ENCODE measurements at regions not wholly inside any gene's neighbourhood (a gene's known extent, or its start where the extent isn't known, plus 50 kb on each side); places are given as distances from the start of the nearest gene placed in this dataset.
"Not testable (repeated sequence)": the region's sequence is repeated elsewhere in the genome, so short reads cannot be mapped to it uniquely, and the experiment has no call there.

GRCh38 chr1:157196670-157197456 is 58.7 kb upstream of the ETV3 start:
- H3K4me1 ChIP-seq (ENCODE audit: control insufficient read depth, insufficient read depth, low read length); H3K36me3 ChIP-seq (ENCODE audit: control insufficient read depth, insufficient read depth, low read length); H3K4me3 ChIP-seq (ENCODE audit: low read length); DNase-seq; H3K27ac ChIP-seq (ENCODE audit: low read length); H3K9me3 ChIP-seq (replicated peaks; ENCODE audit: control insufficient read depth, low read depth, low read length): not testable (repeated sequence)
- no CpG with 5 or more reads among the region's 11 CpGs for WGBS (ENCODE audit: insufficient coverage)
- H3K27me3 ChIP-seq (ENCODE audit: control insufficient read depth, insufficient read depth, low read length) = peaks cover 35% of the 10 kb centered on the region

DNA sequence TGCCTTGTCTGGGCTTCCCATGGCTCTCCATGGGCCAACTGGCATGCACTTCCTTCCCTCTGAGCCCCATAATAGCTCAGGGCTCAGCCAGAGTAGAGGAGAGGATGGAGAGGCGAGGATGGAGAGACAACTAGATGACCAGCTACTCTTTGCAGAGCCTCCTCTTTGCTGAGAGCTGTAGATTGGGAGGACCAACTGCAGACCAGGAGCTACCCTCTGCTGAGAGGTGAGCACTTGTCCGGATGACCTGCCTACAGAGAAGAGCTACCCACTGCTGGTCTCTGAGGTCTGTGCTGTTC is 58.0 kb upstream of the ETV3 start:
- no CpG with 5 or more reads among the region's 2 CpGs for WGBS (ENCODE audit: insufficient coverage)
- peaks cover 3% of the 10 kb centered on the region for H3K4me1 ChIP-seq (ENCODE audit: control insufficient read depth, insufficient read depth, low read length)
- no peak for DNase-seq
- H3K4me3 ChIP-seq (ENCODE audit: low read length) = no peak overlapping the region
- no peaks in the 10 kb centered on the region for H3K36me3 ChIP-seq (ENCODE audit: control insufficient read depth, insufficient read depth, low read length)
- H3K27ac ChIP-seq (ENCODE audit: low read length) = no peak overlapping the region
- H3K27me3 ChIP-seq (ENCODE audit: control insufficient read depth, insufficient read depth, low read length) = peaks cover 35% of the 10 kb centered on the region
- H3K9me3 ChIP-seq (replicated peaks; ENCODE audit: control insufficient read depth, low read depth, low read length) = no peaks in the 10 kb centered on the region

DNA sequence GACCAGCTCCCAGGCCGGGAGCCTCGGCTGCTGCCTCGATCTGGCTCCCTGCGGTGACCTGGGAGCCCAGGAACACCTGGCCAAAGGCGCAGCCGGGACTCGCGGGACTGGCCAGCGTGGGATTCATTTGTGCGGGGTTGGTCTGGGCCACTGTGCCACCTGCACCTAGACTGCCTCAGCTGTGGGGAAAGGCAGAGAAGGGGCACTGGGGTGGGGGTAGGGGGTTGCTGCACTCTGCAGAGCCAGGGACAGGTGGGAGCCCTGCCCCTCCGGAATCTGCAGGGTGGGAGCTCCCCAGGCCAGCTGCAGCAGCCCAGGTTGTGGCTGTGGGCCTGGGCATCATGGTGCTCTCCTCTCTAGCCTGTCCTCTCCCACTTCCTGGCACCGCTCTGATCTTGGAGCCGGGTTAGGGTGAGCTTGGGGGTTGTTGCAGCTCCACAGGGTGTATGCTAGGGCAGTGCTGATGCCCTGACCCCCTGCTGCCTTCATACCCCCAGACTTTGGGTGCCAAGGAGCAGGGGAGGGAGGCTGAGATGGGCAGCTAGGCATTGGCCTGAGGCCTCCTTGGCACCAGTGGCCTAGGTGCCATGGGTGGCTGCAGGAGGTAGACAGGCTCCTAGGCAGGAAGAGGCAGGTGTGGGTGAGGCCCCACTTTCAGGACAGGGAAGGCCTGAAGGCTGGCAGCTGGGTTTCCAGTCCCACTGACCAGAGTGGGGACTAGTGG is 57.5 kb upstream of the ETV3 start:
- DNase-seq = no peak
- WGBS (ENCODE audit: insufficient coverage) = 58% methylated on average over 10 of the region's 13 CpGs

GRCh38 chr1:157194731-157195520 is 56.7 kb upstream of the ETV3 start:
- no peak overlapping the region for H3K4me3 ChIP-seq (ENCODE audit: low read length)

More for the DNA sequence above, 57.5 kb upstream of the ETV3 start:
- peaks cover 35% of the 10 kb centered on the region for H3K27me3 ChIP-seq (ENCODE audit: control insufficient read depth, insufficient read depth, low read length)
- H3K36me3 ChIP-seq (ENCODE audit: control insufficient read depth, insufficient read depth, low read length) = no peaks in the 10 kb centered on the region
- H3K9me3 ChIP-seq (replicated peaks; ENCODE audit: control insufficient read depth, low read depth, low read length) = no peaks in the 10 kb centered on the region
- no peak overlapping the region for H3K4me3 ChIP-seq (ENCODE audit: low read length)
- H3K27ac ChIP-seq (ENCODE audit: low read length) = no peak overlapping the region
- H3K4me1 ChIP-seq (ENCODE audit: control insufficient read depth, insufficient read depth, low read length) = peaks cover 3% of the 10 kb centered on the region

DNA sequence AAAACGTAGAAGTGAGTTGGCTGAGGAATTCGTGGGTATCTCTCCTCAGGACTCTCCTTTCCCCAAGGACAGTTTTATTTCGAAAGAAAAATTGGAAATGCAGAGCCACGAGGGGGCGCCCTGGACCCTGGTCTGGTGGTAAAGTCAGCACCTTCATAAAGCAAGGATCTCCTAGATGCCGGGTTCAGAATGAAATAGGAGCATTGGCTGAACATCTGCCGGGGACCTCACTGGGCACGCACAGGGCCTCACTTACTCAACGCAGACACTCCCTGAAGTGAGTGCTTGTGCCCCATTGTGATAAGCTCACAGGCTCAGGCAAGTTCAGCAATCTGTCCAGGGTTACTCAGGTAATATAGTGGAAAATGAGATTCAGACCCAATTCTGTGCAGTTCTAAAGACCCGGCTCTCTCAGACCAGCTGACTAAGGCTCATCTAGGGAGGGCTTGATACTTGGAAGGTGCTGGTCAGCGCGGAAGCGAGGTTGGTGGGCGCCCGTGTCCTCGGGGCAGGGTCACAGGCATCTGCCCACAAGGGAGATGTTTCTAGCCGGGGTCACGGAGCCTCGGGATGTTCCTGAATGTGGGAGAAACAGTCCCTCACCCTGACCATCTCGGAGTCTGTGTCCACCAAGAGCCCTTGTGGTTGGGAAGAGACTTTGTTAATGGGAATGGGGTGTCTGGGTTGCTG is 55.7 kb upstream of the ETV3 start:
- H3K4me3 ChIP-seq (ENCODE audit: low read length) = no peak overlapping the region
- no peak overlapping the region for H3K27ac ChIP-seq (ENCODE audit: low read length)
- DNase-seq = peak; percentile 28
- WGBS (ENCODE audit: insufficient coverage) = 40% methylated on average over 14 of the region's 20 CpGs
- peaks cover 3% of the 10 kb centered on the region for H3K4me1 ChIP-seq (ENCODE audit: control insufficient read depth, insufficient read depth, low read length)
- H3K27me3 ChIP-seq (ENCODE audit: control insufficient read depth, insufficient read depth, low read length) = peaks cover 33% of the 10 kb centered on the region
- no peaks in the 10 kb centered on the region for H3K36me3 ChIP-seq (ENCODE audit: control insufficient read depth, insufficient read depth, low read length)
- H3K9me3 ChIP-seq (replicated peaks; ENCODE audit: control insufficient read depth, low read depth, low read length) = no peaks in the 10 kb centered on the region

More at GRCh38 chr1:157194731-157195520, 56.7 kb upstream of the ETV3 start:
- H3K4me1 ChIP-seq (ENCODE audit: control insufficient read depth, insufficient read depth, low read length) = peaks cover 3% of the 10 kb centered on the region
- WGBS (ENCODE audit: insufficient coverage) = 15% methylated on average over 66 of the region's 67 CpGs
- DNase-seq = no peak
- H3K27me3 ChIP-seq (ENCODE audit: control insufficient read depth, insufficient read depth, low read length) = peaks cover 33% of the 10 kb centered on the region
- no peak overlapping the region for H3K27ac ChIP-seq (ENCODE audit: low read length)
- no peaks in the 10 kb centered on the region for H3K36me3 ChIP-seq (ENCODE audit: control insufficient read depth, insufficient read depth, low read length)
- H3K9me3 ChIP-seq (replicated peaks; ENCODE audit: control insufficient read depth, low read depth, low read length) = no peaks in the 10 kb centered on the region

- peaks cover 3% of the 10 kb centered on the region for H3K4me1 ChIP-seq (ENCODE audit: control insufficient read depth, insufficient read depth, low read length)
- no peaks in the 10 kb centered on the region for H3K9me3 ChIP-seq (replicated peaks; ENCODE audit: control insufficient read depth, low read depth, low read length)
- H3K36me3 ChIP-seq (ENCODE audit: control insufficient read depth, insufficient read depth, low read length) = no peaks in the 10 kb centered on the region
- H3K27me3 ChIP-seq (ENCODE audit: control insufficient read depth, insufficient read depth, low read length) = peaks cover 33% of the 10 kb centered on the region
- no CpG with 5 or more reads among the region's 1 CpG for WGBS (ENCODE audit: insufficient coverage)
- no peak overlapping the region for H3K27ac ChIP-seq (ENCODE audit: low read length)
- no peak overlapping the region for H3K4me3 ChIP-seq (ENCODE audit: low read length)
- no peak for DNase-seq
These were observed 55.0 kb upstream of the ETV3 start for GRCh38 chr1:157193219-157193618.

DNA sequence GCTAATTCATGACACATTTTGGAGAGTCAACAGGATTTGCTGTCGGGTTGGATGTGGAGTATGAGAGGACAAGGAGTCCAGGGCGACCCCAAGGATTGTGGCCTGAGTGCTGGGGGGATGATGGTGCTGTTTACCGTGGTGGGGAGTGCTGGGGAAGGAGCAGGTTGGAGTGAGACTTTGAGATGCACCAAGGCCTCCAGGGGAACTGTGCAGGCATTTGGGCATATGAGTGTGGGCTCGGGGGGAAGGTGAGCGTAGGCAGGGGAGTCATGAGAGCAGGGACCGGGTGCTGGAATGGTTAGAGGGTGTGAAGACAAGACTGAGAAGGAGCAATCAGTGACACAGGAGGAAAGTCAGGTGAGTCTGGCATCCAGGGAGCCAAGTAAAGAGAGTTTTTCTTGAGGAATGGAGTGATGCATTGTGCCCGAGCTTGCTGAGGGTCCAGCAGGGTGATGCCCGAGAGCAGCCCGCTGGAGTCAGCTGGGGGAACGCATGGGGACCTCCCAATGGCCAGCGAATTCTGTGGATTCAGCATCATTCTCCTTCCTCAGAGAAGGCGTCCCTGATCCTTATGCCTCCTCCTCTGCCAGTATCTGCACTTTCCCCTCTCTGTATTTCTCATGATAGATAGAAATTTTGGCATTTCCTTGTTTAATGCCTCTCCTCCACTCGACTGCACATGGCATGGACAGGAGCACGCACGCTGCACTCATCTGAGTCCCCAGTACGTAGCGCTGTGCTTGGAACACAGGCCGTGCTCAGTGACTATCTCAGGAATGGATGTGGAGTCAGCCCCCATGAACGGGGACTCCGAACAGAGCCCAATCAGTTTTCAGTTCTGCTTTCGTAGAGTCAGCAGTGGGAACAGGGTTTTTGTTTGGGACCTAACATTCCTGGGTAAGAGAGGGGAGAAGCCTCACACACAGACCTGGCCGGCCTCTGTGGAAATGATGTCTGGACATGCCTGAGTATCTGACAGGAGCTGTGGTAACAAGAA is 52.1 kb upstream of the ETV3 start:
- WGBS (ENCODE audit: insufficient coverage) = 79% methylated on average over 13 of the region's 22 CpGs
- Histone ChIP-seq H3K4me3 (ENCODE audit: low read length) (no peak overlapping the region), H3K27me3 (ENCODE audit: control insufficient read depth, insufficient read depth, low read length) (peaks cover 21% of the 10 kb centered on the region), H3K27ac (ENCODE audit: low read length) (no peak overlapping the region), H3K9me3 (replicated peaks; ENCODE audit: control insufficient read depth, low read depth, low read length) (no peaks in the 10 kb centered on the region), H3K36me3 (ENCODE audit: control insufficient read depth, insufficient read depth, low read length) (no peaks in the 10 kb centered on the region), H3K4me1 (ENCODE audit: control insufficient read depth, insufficient read depth, low read length) (peaks cover 3% of the 10 kb centered on the region)
- no peak for DNase-seq

GRCh38 chr1:157189096-157189495 is 50.9 kb upstream of the ETV3 start:
- H3K36me3 ChIP-seq (ENCODE audit: control insufficient read depth, insufficient read depth, low read length) = no peaks in the 10 kb centered on the region
- WGBS (ENCODE audit: insufficient coverage) = 74% methylated on average over 3 of the region's 4 CpGs
- peaks cover 3% of the 10 kb centered on the region for H3K4me1 ChIP-seq (ENCODE audit: control insufficient read depth, insufficient read depth, low read length)
- DNase-seq = no peak
- H3K9me3 ChIP-seq (replicated peaks; ENCODE audit: control insufficient read depth, low read depth, low read length) = no peaks in the 10 kb centered on the region
- H3K27ac ChIP-seq (ENCODE audit: low read length) = no peak overlapping the region
- peaks cover 12% of the 10 kb centered on the region for H3K27me3 ChIP-seq (ENCODE audit: control insufficient read depth, insufficient read depth, low read length)
- H3K4me3 ChIP-seq (ENCODE audit: low read length) = no peak overlapping the region
